NCI-H526 (cell line): ENCODE measurements at regions not wholly inside any gene's neighbourhood (a gene's known extent, or its start where the extent isn't known, plus 50 kb on each side); places are given as distances from the start of the nearest gene placed in this dataset.

ENCODE experiments used
- DNase-seq, 2 experiments: peaks; one replicate each; lab custom pipeline; 2025; lab: John Stamatoyannopoulos, UW

- DNase-seq: no peak
These were observed 174.5 kb upstream of the POU3F1 start for GRCh38 chr1:38221006-38221649.

GRCh38 chr1:38217316-38217715 lies 170.7 kb upstream of the POU3F1 start:
- DNase-seq: no peak

- peak in 1 of 2 experiments; percentile 20 for DNase-seq
These were observed 167.2 kb upstream of the POU3F1 start for GRCh38 chr1:38213646-38214434.

GRCh38 chr1:38210895-38211177 lies 164.2 kb upstream of the POU3F1 start:
- no peak for DNase-seq

GRCh38 chr1:38210021-38210894 lies 163.7 kb upstream of the POU3F1 start:
- no peak for DNase-seq

GRCh38 chr1:38208716-38209632 lies 162.4 kb upstream of the POU3F1 start:
- no peak for DNase-seq

- no peak for DNase-seq
These were observed 161.3 kb upstream of the POU3F1 start for GRCh38 chr1:38207906-38208305.

- DNase-seq: no peak
These were observed 160.7 kb upstream of the POU3F1 start for GRCh38 chr1:38207275-38207674.

GRCh38 chr1:38204698-38205097 lies 158.1 kb upstream of the POU3F1 start:
- DNase-seq: no peak

GRCh38 chr1:38203441-38203840 lies 156.8 kb upstream of the POU3F1 start:
- DNase-seq: no peak

GRCh38 chr1:38201431-38201830 lies 154.8 kb upstream of the POU3F1 start:
- no peak for DNase-seq

GRCh38 chr1:38198621-38199020 lies 152.0 kb upstream of the POU3F1 start:
- DNase-seq: no peak

- DNase-seq: no peak
These were observed 151.5 kb upstream of the POU3F1 start for GRCh38 chr1:38198099-38198498.

GRCh38 chr1:38197312-38198061 lies 150.9 kb upstream of the POU3F1 start:
- no peak for DNase-seq

GRCh38 chr1:38194472-38194871 lies 147.9 kb upstream of the POU3F1 start:
- no peak for DNase-seq

GRCh38 chr1:38193040-38193439 lies 146.4 kb upstream of the POU3F1 start:
- DNase-seq: no peak

GRCh38 chr1:38191461-38191860 lies 144.9 kb upstream of the POU3F1 start:
- DNase-seq: no peak

- no peak for DNase-seq
These were observed 144.4 kb upstream of the POU3F1 start for GRCh38 chr1:38190983-38191382.

- no peak for DNase-seq
These were observed 141.0 kb upstream of the POU3F1 start for GRCh38 chr1:38187552-38187951.

- DNase-seq: no peak
These were observed 140.0 kb upstream of the POU3F1 start for GRCh38 chr1:38186566-38186965.

- no peak for DNase-seq
These were observed 139.3 kb upstream of the POU3F1 start for GRCh38 chr1:38185913-38186312.
